Peyer's patch (tissue), 4 donors: ENCODE measurements at regions not wholly inside any gene's neighbourhood (a gene's known extent, or its start where the extent isn't known, plus 50 kb on each side); places are given as distances from the start of the nearest gene placed in this dataset.

Source experiments
- DNase-seq, 3 donors: peaks; one replicate each; pipeline ENCODE4 v3.0.0-alpha.2; 2017 to 2019
- H3K27ac ChIP-seq, 4 donors: fragments of 200-600 bp; sonication (generic); one replicate each; pipeline ENCODE4 v1.5.1; 2016 to 2019
- H3K27me3 ChIP-seq, 2 donors: fragments of 200-600 bp; sonication (generic); one replicate each; pipeline ENCODE4 v1.5.1; 2019
- H3K36me3 ChIP-seq, 3 donors: fragments of 200-600 bp; sonication (generic); one replicate each; pipeline ENCODE4 v1.5.1; 2016 to 2019
- H3K4me1 ChIP-seq, 4 donors: fragments of 200-600 bp; sonication (generic); one replicate each; pipeline ENCODE4 v1.5.1; 2016 to 2019
- H3K4me3 ChIP-seq, 4 donors: fragments of 200-600 bp; sonication (generic); 1 replicate in 3 of 4; 2 replicates in 1 of 4; pipeline ENCODE4 v1.5.1; 2016 to 2019; ENCODE audit warnings: mild to moderate bottlenecking in 1 of 4
- H3K9me3 ChIP-seq, 4 donors: fragments of 200-600 bp; sonication (generic); one replicate each; pipeline ENCODE4 v1.5.1; 2016 to 2019; ENCODE audit warnings: mild to moderate bottlenecking in 1 of 4
- POLR2A ChIP-seq, 2 donors: fragments of 450-650 bp; IDR thresholded peaks; one replicate each; pipeline ENCODE4 v1.5.1; 2017; ENCODE audit warnings: antibody characterized with exemption in 2 of 2, mild to moderate bottlenecking in 2 of 2, moderate library complexity in 2 of 2
- TF ChIP-seq, protein P1 (sequence below), 6 experiments: fragments of 450-650 bp in 4 of 6; fragments of 200-600 bp in 2 of 6; sonication (generic) in 1 of 6; IDR thresholded peaks; one replicate each; pipeline ENCODE4 v1.5.1; 2017 to 2019; ENCODE audit warnings: antibody characterized with exemption in 6 of 6, mild to moderate bottlenecking in 3 of 6, moderate library complexity in 1 of 6

DNA sequence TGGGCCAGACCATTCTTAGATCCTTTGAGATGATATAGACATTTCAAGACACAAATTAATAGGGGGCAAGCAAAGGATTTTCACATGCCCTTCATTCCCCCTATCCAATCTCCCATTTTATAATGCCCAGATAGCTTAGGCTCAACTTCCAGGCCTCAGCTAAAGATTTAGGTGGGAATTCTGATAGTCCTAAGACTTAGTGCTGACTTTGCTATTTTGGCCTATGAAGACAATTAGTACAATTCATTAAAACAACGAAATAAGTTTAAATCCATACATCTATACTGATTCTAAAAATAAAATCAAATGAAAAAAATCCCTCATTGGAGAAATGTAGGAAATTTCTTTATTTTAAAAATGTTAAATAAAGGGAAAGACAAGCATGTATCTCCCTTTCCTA lies 259.5 kb downstream of the CBLN4 start:
- no peak overlapping the region for H3K27ac ChIP-seq
- no peaks in the 10 kb centered on the region for H3K36me3 ChIP-seq
- H3K9me3 ChIP-seq = no peaks in the 10 kb centered on the region
- TF ChIP-seq, protein P1, sequence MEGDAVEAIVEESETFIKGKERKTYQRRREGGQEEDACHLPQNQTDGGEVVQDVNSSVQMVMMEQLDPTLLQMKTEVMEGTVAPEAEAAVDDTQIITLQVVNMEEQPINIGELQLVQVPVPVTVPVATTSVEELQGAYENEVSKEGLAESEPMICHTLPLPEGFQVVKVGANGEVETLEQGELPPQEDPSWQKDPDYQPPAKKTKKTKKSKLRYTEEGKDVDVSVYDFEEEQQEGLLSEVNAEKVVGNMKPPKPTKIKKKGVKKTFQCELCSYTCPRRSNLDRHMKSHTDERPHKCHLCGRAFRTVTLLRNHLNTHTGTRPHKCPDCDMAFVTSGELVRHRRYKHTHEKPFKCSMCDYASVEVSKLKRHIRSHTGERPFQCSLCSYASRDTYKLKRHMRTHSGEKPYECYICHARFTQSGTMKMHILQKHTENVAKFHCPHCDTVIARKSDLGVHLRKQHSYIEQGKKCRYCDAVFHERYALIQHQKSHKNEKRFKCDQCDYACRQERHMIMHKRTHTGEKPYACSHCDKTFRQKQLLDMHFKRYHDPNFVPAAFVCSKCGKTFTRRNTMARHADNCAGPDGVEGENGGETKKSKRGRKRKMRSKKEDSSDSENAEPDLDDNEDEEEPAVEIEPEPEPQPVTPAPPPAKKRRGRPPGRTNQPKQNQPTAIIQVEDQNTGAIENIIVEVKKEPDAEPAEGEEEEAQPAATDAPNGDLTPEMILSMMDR (IDR thresholded peaks at IDR 0.05) = no peak
- TF ChIP-seq POLR2A (IDR thresholded peaks at IDR 0.05) = no peak
- H3K27me3 ChIP-seq = no peaks in the 10 kb centered on the region
- H3K4me1 ChIP-seq = no peaks in the 10 kb centered on the region
- DNase-seq = no peak
- no peak overlapping the region for H3K4me3 ChIP-seq

DNA sequence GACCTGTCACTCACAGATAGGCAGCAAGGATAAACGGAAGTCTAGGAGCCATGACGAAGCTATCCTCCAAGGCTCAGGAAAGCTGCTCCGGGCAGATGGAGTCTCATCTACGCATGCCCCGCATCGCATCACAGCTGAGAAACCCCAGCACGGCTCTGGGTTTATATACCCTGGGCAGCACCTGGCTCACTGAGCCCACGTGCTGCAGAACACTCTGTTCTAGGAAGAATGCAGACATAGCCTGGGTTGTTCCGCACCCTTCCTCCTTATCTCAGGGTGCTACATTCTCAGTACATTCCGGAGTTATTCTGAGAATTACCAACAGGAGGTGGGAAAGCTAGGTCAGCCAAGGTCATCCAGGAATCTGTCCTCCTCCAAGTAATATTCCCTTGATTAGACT lies 260.4 kb downstream of the CBLN4 start:
- Histone ChIP-seq H3K27me3 (no peaks in the 10 kb centered on the region), H3K4me1 (no peaks in the 10 kb centered on the region), H3K27ac (no peak overlapping the region), H3K9me3 (no peaks in the 10 kb centered on the region), H3K4me3 (no peak overlapping the region), H3K36me3 (no peaks in the 10 kb centered on the region)
- DNase-seq = no peak
- TF ChIP-seq POLR2A (IDR thresholded peaks at IDR 0.05) = no peak
- TF ChIP-seq, protein P1 (IDR thresholded peaks at IDR 0.05) = no peak

DNA sequence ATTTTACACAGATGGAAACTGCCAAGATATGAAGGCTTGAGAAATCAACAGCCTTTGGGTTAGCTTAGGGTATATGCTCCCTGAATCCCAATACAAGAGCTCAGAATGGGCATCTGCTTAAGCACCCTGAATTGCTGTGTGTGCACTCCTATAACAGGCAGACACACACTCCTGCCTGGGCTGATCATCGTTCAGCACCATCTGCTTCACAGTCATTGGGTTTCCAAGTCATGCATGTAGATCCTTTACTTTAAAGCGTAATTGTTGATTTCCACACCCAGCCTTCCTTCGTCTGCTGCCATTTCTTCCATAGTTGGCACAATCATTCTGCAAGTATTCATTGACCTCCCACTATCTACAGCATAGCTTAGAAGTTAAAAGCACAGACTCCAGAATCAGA lies 263.5 kb downstream of the CBLN4 start:
- Histone ChIP-seq H3K36me3 (no peaks in the 10 kb centered on the region), H3K4me3 (no peak overlapping the region), H3K4me1 (no peaks in the 10 kb centered on the region), H3K27ac (no peak overlapping the region), H3K9me3 (no peaks in the 10 kb centered on the region), H3K27me3 (no peaks in the 10 kb centered on the region)
- DNase-seq = no peak
- TF ChIP-seq POLR2A (IDR thresholded peaks at IDR 0.05) = no peak
- TF ChIP-seq, protein P1 (IDR thresholded peaks at IDR 0.05) = no peak

DNA sequence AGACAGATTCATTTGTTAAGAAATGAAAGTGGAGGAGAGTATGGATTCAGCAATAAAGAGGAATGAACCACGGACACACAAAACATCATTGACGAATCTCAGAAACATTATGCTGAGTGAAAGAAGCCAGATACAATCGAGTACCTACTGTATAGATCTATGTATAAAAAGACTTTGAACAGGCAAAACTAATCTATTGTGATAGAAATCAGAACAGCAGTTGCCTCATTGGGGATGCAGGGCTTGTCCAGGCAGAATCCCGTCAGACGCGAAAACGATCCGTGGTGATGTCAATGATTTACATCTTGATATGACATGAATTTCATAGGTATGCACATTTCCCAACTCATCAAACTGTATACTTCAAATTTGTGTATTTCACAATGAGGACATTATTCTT lies 265.2 kb downstream of the CBLN4 start:
- no peaks in the 10 kb centered on the region for H3K36me3 ChIP-seq
- H3K27me3 ChIP-seq = no peaks in the 10 kb centered on the region
- no peaks in the 10 kb centered on the region for H3K9me3 ChIP-seq
- H3K4me3 ChIP-seq = no peak overlapping the region
- no peaks in the 10 kb centered on the region for H3K4me1 ChIP-seq
- no peak overlapping the region for H3K27ac ChIP-seq
- DNase-seq = no peak
- TF ChIP-seq, protein P1 (IDR thresholded peaks at IDR 0.05) = no peak
- no peak for TF ChIP-seq POLR2A (IDR thresholded peaks at IDR 0.05)

DNA sequence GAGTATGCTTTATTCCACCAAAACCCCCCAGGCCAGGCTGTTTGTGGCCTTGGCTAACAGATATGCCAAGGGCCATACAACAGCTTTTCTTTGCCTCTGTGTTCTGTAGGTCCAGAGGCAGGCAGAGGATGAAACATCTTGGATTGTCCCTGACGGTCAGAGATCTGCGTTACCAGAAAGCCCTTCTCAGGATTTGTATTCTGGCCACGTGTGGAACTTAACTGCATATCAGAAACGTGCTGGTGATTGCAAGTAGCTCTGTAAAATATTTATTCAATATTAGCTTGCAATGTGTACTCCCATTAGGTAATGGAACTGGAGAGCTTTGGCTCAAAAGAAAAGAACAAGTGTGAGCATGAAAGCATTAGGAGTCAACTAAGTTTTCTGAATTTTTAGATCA lies 275.0 kb downstream of the CBLN4 start:
- Histone ChIP-seq H3K4me3 (no peak overlapping the region), H3K27ac (no peak overlapping the region), H3K36me3 (no peaks in the 10 kb centered on the region), H3K9me3 (no peaks in the 10 kb centered on the region), H3K27me3 (no peaks in the 10 kb centered on the region), H3K4me1 (no peaks in the 10 kb centered on the region)
- no peak for DNase-seq
- no peak for TF ChIP-seq POLR2A (IDR thresholded peaks at IDR 0.05)
- TF ChIP-seq, protein P1 (IDR thresholded peaks at IDR 0.05) = no peak

DNA sequence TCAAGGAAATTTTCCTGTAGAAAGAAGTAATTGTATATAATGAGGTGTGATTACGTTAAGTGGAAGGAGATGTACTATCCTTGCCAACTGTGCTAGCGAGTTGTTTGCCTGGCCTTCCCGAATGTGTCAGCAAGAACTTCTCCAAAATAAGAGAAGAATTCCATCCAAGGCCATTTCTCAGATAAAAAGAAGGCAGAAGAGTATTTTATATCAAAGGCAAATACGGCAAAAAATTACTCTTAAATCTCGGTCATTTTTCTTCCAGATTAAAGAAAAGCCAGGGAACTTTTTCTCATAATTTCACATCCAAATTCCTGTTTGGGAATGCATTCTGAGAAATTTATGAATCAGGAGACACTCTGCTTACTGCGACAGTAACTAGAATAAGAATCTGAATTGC lies 290.6 kb downstream of the CBLN4 start:
- H3K27ac ChIP-seq = no peak overlapping the region
- no peaks in the 10 kb centered on the region for H3K36me3 ChIP-seq
- TF ChIP-seq, protein P1 (IDR thresholded peaks at IDR 0.05) = no peak
- no peaks in the 10 kb centered on the region for H3K9me3 ChIP-seq
- H3K27me3 ChIP-seq = no peaks in the 10 kb centered on the region
- H3K4me1 ChIP-seq = no peaks in the 10 kb centered on the region
- H3K4me3 ChIP-seq = no peak overlapping the region
- no peak for DNase-seq
